ENCODE measurements at regions not wholly inside any gene's neighbourhood (a gene's known extent, or its start where the extent isn't known, plus 50 kb on each side); places are given as distances from the start of the nearest gene placed in this dataset.

DNA sequence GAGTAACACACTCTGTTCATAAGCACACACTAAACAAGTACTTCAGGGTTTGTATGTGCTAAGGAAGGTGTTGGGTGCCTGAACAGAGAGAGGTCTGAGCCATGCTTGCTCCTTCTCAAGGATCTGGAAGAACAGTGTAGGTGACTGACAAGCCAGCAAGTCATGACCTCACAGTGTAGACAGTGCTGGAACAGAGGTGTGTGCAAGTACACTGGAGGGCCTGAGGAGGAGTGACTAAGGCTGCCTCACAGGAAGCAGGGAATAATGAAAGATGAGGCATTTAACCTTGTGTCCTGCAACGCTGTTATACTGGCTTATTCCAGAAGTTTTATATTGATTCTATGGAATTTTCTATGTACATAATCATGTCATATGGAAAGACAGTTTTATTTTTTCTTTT is 83.9 kb downstream of the TMEM174 start:
- no peak overlapping the region for H3K4me2 ChIP-seq (ENCODE audit: low read depth, low read length)
- no peaks in the 10 kb centered on the region for H3K9me2 ChIP-seq (replicated peaks; ENCODE audit: insufficient read depth, low read length)
- H3K27me3 ChIP-seq (replicated peaks; ENCODE audit: insufficient read depth, low read length) = no peaks in the 10 kb centered on the region
- no peak overlapping the region for H3K4me3 ChIP-seq (ENCODE audit: low read length)
- H4K20me1 ChIP-seq (ENCODE audit: insufficient read depth, low read length) = no peaks in the 10 kb centered on the region
- H3K4me1 ChIP-seq (ENCODE audit: low read length) = no peaks in the 10 kb centered on the region
- DNase-seq = no peak
- no peak overlapping the region for H2AFZ ChIP-seq (ENCODE audit: low read length)
- no peaks in the 10 kb centered on the region for H3F3A ChIP-seq (ENCODE audit: insufficient read depth, low read length)
- no peaks in the 10 kb centered on the region for H3K36me3 ChIP-seq (replicated peaks; ENCODE audit: insufficient read depth, low read length)
- TF ChIP-seq, protein P1, sequence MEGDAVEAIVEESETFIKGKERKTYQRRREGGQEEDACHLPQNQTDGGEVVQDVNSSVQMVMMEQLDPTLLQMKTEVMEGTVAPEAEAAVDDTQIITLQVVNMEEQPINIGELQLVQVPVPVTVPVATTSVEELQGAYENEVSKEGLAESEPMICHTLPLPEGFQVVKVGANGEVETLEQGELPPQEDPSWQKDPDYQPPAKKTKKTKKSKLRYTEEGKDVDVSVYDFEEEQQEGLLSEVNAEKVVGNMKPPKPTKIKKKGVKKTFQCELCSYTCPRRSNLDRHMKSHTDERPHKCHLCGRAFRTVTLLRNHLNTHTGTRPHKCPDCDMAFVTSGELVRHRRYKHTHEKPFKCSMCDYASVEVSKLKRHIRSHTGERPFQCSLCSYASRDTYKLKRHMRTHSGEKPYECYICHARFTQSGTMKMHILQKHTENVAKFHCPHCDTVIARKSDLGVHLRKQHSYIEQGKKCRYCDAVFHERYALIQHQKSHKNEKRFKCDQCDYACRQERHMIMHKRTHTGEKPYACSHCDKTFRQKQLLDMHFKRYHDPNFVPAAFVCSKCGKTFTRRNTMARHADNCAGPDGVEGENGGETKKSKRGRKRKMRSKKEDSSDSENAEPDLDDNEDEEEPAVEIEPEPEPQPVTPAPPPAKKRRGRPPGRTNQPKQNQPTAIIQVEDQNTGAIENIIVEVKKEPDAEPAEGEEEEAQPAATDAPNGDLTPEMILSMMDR (IDR thresholded peaks at IDR 0.05; ENCODE audit: low read length) = no peak
- no peak for TF ChIP-seq EZH2phosphoT487 (IDR thresholded peaks at IDR 0.05; ENCODE audit: low read length)
- no peak for TF ChIP-seq EZH2 (optimal IDR thresholded peaks at IDR 0.05; ENCODE audit: low read depth, low read length)
- H3K9ac ChIP-seq (ENCODE audit: low read length) = no peak overlapping the region
- no peak overlapping the region for H3K27ac ChIP-seq (ENCODE audit: low read length)
- H3K9me3 ChIP-seq (replicated peaks; ENCODE audit: insufficient read depth, low read length) = no peaks in the 10 kb centered on the region
- H3K79me2 ChIP-seq (ENCODE audit: low read length) = no peaks in the 10 kb centered on the region

DNA sequence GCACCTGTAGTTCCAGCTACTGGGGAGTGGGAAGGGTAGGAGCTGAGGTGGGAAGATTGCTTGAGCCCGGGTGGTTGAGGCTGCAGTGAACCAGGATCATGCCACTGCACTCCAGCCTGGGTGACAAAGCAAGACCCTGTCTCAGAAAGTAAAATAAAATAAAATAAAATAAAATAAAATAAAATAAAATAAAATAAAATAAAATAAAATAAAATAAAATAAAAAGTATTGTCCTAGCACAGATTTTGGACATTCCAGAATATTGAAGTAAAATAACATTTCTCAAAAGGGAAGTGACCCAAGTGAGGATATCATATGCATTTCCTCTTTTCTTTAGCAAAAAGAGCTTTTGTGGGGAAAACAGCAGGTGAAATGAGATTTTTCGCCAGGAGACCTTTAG is 83.5 kb downstream of the TMEM174 start:
- no peak for DNase-seq
- H3K4me2 ChIP-seq (ENCODE audit: low read depth, low read length) = no peak overlapping the region
- TF ChIP-seq, protein P1 (IDR thresholded peaks at IDR 0.05; ENCODE audit: low read length) = no peak
- TF ChIP-seq EZH2phosphoT487 (IDR thresholded peaks at IDR 0.05; ENCODE audit: low read length) = no peak
- TF ChIP-seq EZH2 (optimal IDR thresholded peaks at IDR 0.05; ENCODE audit: low read depth, low read length) = no peak
- no peak overlapping the region for H2AFZ ChIP-seq (ENCODE audit: low read length)
- H3K27ac ChIP-seq (ENCODE audit: low read length) = no peak overlapping the region
- no peaks in the 10 kb centered on the region for H3F3A ChIP-seq (ENCODE audit: insufficient read depth, low read length)
- no peak overlapping the region for H3K4me3 ChIP-seq (ENCODE audit: low read length)
- no peaks in the 10 kb centered on the region for H3K4me1 ChIP-seq (ENCODE audit: low read length)
- H4K20me1 ChIP-seq (ENCODE audit: insufficient read depth, low read length) = no peaks in the 10 kb centered on the region
- no peak overlapping the region for H3K9ac ChIP-seq (ENCODE audit: low read length)
- H3K9me2 ChIP-seq (replicated peaks; ENCODE audit: insufficient read depth, low read length) = no peaks in the 10 kb centered on the region; the same call in 1 of the 2 replicates
- H3K36me3 ChIP-seq (replicated peaks; ENCODE audit: insufficient read depth, low read length) = no peaks in the 10 kb centered on the region
- H3K79me2 ChIP-seq (ENCODE audit: low read length) = no peaks in the 10 kb centered on the region
- no peaks in the 10 kb centered on the region for H3K27me3 ChIP-seq (replicated peaks; ENCODE audit: insufficient read depth, low read length)
- no peaks in the 10 kb centered on the region for H3K9me3 ChIP-seq (replicated peaks; ENCODE audit: insufficient read depth, low read length)

DNA sequence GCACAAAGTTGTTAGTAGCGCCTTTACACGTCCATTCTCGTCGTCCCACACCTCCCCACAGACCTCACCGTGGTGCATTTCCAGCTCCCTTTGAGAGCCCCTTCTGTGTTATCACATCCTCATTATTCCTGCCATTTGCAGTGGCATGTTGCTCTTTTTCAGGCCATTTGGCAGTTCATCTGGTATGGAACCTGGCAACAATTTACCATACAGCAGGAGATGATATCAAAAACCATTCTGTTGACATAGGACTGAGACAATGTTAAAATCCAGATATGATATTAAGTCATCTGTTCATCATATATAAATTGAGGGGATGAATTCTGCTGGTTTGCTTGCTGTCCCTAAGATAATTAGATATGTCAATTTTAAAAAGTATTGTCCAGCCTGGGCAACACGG is 83.0 kb downstream of the TMEM174 start:
- Histone ChIP-seq H3K9ac (ENCODE audit: low read length) (no peak overlapping the region), H3K4me3 (ENCODE audit: low read length) (no peak overlapping the region), H3K4me1 (ENCODE audit: low read length) (no peaks in the 10 kb centered on the region), H3K79me2 (ENCODE audit: low read length) (no peaks in the 10 kb centered on the region), H3K9me3 (replicated peaks; ENCODE audit: insufficient read depth, low read length) (no peaks in the 10 kb centered on the region), H4K20me1 (ENCODE audit: insufficient read depth, low read length) (no peaks in the 10 kb centered on the region), H3F3A (ENCODE audit: insufficient read depth, low read length) (no peaks in the 10 kb centered on the region), H3K9me2 (replicated peaks; ENCODE audit: insufficient read depth, low read length) (no peaks in the 10 kb centered on the region; the same call in 1 of the 2 replicates), H3K36me3 (replicated peaks; ENCODE audit: insufficient read depth, low read length) (no peaks in the 10 kb centered on the region), H3K27ac (ENCODE audit: low read length) (no peak overlapping the region), H2AFZ (ENCODE audit: low read length) (no peak overlapping the region), H3K27me3 (replicated peaks; ENCODE audit: insufficient read depth, low read length) (no peaks in the 10 kb centered on the region), H3K4me2 (ENCODE audit: low read depth, low read length) (no peak overlapping the region)
- TF ChIP-seq EZH2 (optimal IDR thresholded peaks at IDR 0.05; ENCODE audit: low read depth, low read length) (no peak), EZH2phosphoT487 (IDR thresholded peaks at IDR 0.05; ENCODE audit: low read length) (no peak)
- TF ChIP-seq, protein P1 (IDR thresholded peaks at IDR 0.05; ENCODE audit: low read length) = no peak
- DNase-seq = no peak

Measured in MM.1S (cell line).